Uterus (tissue), 3 donors: ENCODE measurements at regions not wholly inside any gene's neighbourhood (a gene's known extent, or its start where the extent isn't known, plus 50 kb on each side); places are given as distances from the start of the nearest gene placed in this dataset.
A peak's percentile ranks its signal among the peaks of the same experiment; 100 is the strongest.
"Not testable (repeated sequence)": the region's sequence is repeated elsewhere in the genome, so short reads cannot be mapped to it uniquely, and the experiment has no call there.

Source experiments
- DNase-seq, 2 donors: peaks; one replicate each; pipeline ENCODE4 v3.0.0-alpha.2; 2019 to 2020
- H3K27ac ChIP-seq, 2 donors: fragments of 200-600 bp; sonication (generic); 1 replicate in 1 of 2; 2 replicates in 1 of 2; pipeline ENCODE4 v1.5.1; 2016 to 2018
- H3K27me3 ChIP-seq, 2 donors: fragments of 200-600 bp; sonication (generic); one replicate each; pipeline ENCODE4 v1.5.1; 2018 to 2019; ENCODE audit warnings: control low read depth in 1 of 2
- H3K36me3 ChIP-seq, 2 donors: fragments of 200-600 bp; sonication (generic); one replicate each; pipeline ENCODE4 v1.5.1; 2019; ENCODE audit warnings: control low read depth in 1 of 2
- H3K4me1 ChIP-seq, 2 donors: fragments of 200-600 bp; sonication (generic); one replicate each; pipeline ENCODE4 v1.5.1; 2018 to 2019; ENCODE audit warnings: control low read depth in 1 of 2
- H3K4me3 ChIP-seq, 2 donors: fragments of 200-600 bp; sonication (generic); 1 replicate in 1 of 2; 2 replicates in 1 of 2; pipeline ENCODE4 v1.5.1; 2018 to 2019; ENCODE audit warnings: mild to moderate bottlenecking in 1 of 2
- H3K9me3 ChIP-seq, 2 donors: fragments of 200-600 bp; sonication (generic); one replicate each; pipeline ENCODE4 v1.5.1; 2019; ENCODE audit warnings: control low read depth in 1 of 2
- POLR2A ChIP-seq, 2 donors: fragments of 450-650 bp; IDR thresholded peaks; one replicate each; pipeline ENCODE4 v1.6.1; 2016; ENCODE audit warnings: antibody characterized with exemption in 2 of 2, mild to moderate bottlenecking in 1 of 2, moderate library complexity in 1 of 2
- intact Hi-C: fragments of 100-400 bp; cut with DNase I; formaldehyde crosslinking; loops from one replicate; pipeline ENCODE4 v1.15.1; 2023; ENCODE audit warnings: low total_unique reads
- TF ChIP-seq, protein P1 (sequence below), 4 experiments: fragments of 200-600 bp in 2 of 4; fragments of 450-650 bp in 2 of 4; sonication (generic) in 2 of 4; IDR thresholded peaks; one replicate each; pipeline ENCODE4 v1.5.1; 2016 to 2019; ENCODE audit warnings: antibody characterized with exemption in 4 of 4, mild to moderate bottlenecking in 2 of 4, moderate library complexity in 1 of 4
- donor health status: DM: yes; HTN: yes; CAD: no.

DNA sequence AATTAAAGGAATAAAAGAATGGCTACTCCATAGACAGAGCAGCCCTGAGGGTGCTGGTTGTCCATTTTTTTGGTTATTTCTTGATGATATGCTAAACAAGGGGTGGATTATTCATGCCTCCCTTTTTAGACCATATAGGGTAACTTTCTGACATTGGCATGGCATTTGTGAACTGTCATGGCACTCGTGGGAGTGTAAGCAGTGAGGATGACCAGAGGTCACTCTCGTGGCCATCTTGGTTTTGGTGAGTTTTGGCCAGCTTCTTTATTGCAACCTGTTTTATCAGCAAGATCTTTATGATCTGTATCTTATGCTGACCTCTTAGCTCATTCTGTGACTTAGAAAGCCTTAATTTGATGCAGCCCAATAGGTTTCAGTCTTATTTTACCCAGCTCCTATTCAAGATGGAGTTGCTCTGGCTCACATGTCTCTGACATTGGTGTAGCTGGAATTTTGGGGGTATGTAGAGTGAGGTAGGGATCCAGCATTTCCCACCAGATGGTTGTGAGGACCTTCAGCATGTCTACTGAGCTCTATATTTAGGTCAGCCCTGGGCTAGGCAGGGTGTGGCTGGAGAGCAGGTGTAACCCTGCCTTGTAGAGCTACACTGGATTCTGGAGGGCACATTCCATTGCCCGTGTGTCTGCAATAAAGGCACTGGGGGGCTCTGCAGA lies 103.5 kb upstream of the SLC38A2 start:
- H3K9me3 ChIP-seq = no peaks in the 10 kb centered on the region
- H3K36me3 ChIP-seq = no peaks in the 10 kb centered on the region
- peaks cover 5 to 9% of the 10 kb centered on the region in 2 donors for H3K4me1 ChIP-seq
- no peaks in the 10 kb centered on the region for H3K27me3 ChIP-seq
- H3K4me3 ChIP-seq = no peak overlapping the region
- DNase-seq = no peak
- H3K27ac ChIP-seq = no peak overlapping the region
- TF ChIP-seq POLR2A (IDR thresholded peaks at IDR 0.05) = no peak
- TF ChIP-seq, protein P1, sequence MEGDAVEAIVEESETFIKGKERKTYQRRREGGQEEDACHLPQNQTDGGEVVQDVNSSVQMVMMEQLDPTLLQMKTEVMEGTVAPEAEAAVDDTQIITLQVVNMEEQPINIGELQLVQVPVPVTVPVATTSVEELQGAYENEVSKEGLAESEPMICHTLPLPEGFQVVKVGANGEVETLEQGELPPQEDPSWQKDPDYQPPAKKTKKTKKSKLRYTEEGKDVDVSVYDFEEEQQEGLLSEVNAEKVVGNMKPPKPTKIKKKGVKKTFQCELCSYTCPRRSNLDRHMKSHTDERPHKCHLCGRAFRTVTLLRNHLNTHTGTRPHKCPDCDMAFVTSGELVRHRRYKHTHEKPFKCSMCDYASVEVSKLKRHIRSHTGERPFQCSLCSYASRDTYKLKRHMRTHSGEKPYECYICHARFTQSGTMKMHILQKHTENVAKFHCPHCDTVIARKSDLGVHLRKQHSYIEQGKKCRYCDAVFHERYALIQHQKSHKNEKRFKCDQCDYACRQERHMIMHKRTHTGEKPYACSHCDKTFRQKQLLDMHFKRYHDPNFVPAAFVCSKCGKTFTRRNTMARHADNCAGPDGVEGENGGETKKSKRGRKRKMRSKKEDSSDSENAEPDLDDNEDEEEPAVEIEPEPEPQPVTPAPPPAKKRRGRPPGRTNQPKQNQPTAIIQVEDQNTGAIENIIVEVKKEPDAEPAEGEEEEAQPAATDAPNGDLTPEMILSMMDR (IDR thresholded peaks at IDR 0.05) = no peak
- intact Hi-C loops = no loop called here

DNA sequence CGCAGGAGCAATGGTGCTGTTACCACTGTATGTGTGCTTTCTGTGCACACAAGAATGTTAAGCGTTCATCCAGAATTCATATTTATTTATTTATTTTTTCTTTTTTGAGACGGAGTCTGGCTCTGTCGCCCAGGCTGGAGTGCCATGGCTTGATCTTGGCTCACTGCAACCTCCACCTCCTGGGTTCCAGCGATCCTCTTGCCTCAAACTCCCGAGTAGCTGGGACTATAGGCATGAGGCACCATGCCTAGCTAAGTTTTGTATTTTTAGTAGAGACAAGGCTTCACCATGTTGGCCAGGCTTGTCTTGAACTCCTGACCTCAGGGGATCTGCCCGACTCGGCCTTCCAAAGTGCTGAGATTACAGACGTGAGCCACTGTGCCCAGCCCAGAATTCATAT lies 101.8 kb upstream of the SLC38A2 start:
- intact Hi-C loops = not testable (repeated sequence)

DNA sequence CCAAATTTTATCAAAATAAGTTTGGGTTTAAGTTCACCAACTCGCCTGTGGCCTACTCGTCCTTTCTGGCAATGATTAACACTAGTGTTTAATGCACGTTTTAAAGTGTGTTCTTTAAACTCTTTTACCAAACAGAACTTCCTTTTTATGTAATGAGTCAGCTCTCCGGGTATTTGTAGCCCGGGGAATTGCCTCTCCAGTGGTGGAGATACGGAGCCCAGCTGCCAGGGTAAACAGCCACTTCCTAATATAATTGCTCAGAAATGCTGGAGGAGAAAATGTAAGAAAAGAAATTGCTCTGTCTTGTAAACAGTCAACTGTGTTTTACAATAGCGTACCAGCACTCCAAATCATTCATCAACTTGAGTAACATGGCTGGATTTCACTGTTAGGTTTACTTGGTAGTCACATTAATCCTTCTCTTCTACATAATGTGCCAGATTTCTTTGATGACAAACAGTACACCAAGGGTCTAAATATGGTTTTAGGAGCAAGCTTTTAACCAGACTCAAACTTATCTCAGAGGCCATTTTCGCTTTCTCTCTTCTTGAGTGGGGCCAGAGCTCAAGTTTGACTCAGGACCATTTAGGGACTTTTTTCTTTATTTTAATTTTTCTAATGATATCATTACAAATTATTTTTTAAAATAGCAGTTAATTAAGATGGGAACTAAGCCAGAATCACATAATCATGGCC lies 101.2 kb upstream of the SLC38A2 start:
- no peaks in the 10 kb centered on the region for H3K27me3 ChIP-seq
- no peaks in the 10 kb centered on the region for H3K9me3 ChIP-seq
- no peaks in the 10 kb centered on the region for H3K36me3 ChIP-seq
- H3K27ac ChIP-seq = peak overlapping the region; percentile 78 to 94
- H3K4me3 ChIP-seq = no peak overlapping the region
- peaks cover 5 to 9% of the 10 kb centered on the region in 2 donors for H3K4me1 ChIP-seq
- intact Hi-C loops = no loop called here
- TF ChIP-seq, protein P1 (IDR thresholded peaks at IDR 0.05) = no peak
- peak in 1 of 2 donors; percentile 4 for TF ChIP-seq POLR2A (IDR thresholded peaks at IDR 0.05)
- peak; percentile 50 to 72 for DNase-seq

More for the DNA sequence above, 101.8 kb upstream of the SLC38A2 start:
- H3K36me3 ChIP-seq, H3K27me3 ChIP-seq, H3K4me3 ChIP-seq, DNase-seq, H3K4me1 ChIP-seq, H3K9me3 ChIP-seq: not testable (repeated sequence)
- peak overlapping the region; percentile 78 to 94 for H3K27ac ChIP-seq

DNA sequence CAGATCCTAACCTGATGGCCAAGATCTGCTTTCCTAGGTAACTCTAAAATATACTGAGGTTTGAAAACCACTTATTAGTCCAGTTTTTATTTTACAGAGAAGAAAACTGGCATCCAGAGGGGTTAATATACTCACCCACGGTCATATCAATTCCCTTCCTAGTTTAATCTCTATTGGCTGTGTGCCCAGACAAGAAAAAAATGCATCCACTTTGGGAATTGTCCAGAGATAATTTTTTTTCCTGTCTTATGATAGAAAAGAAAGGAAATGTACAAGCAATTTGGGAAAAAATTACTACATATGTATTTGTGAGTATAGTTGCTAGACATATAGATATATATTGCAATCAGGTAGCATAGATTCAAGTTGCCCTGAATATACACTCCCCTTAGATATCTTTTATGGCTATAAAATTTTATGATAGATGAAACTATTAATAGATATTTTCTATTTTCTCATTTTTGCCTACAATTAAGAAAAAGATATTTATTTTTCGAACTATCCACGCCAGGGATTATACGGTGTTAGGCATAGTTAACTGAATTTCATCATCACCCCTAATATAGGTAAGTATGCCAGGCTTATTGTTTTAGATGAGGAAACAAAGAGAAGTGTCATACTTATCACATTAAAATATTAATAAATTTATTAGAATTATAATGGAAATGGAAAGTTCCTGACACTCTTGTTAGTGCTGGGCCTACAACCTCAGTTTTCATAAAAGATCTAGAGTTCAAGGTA lies 100.5 kb upstream of the SLC38A2 start:
- Histone ChIP-seq H3K4me3 (no peak overlapping the region), H3K27ac (peak overlapping the region; percentile 78 to 94), H3K36me3 (no peaks in the 10 kb centered on the region), H3K4me1 (peaks cover 5 to 9% of the 10 kb centered on the region in 2 donors), H3K9me3 (no peaks in the 10 kb centered on the region), H3K27me3 (no peaks in the 10 kb centered on the region)
- intact Hi-C loops = no loop called here
- no peak for TF ChIP-seq POLR2A (IDR thresholded peaks at IDR 0.05)
- TF ChIP-seq, protein P1 (IDR thresholded peaks at IDR 0.05) = no peak
- DNase-seq = no peak

DNA sequence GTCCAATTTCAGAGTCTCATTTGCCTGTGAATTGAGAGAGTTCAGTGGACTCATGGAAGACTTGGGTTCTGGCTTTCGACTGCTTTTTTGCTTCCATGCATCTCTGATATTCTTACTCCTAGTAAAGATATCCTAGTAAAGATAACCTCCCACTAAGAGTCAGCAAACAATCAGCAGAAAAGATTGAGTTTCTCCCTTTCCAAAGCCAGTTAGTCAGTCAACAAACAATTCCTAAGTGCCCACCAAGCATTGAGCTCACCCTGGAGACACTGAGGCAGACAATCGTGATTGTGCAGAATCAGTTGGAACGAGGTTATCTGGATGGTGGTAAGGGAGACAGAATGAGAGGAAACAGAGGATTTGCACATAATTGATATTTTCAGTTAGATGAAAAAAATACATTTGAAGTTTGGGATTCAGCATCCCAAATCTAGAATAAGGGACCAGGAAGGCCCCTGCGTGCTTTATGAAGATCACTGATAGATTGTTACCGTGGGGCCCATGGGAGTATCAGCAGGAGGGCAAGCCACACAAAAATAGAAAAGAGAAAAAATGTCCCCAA lies 99.7 kb upstream of the SLC38A2 start:
- H3K36me3 ChIP-seq = no peaks in the 10 kb centered on the region
- H3K27me3 ChIP-seq = no peaks in the 10 kb centered on the region
- peaks cover 5 to 9% of the 10 kb centered on the region in 2 donors for H3K4me1 ChIP-seq
- no peak for DNase-seq
- no peak overlapping the region for H3K4me3 ChIP-seq
- H3K9me3 ChIP-seq = no peaks in the 10 kb centered on the region
- TF ChIP-seq, protein P1 (IDR thresholded peaks at IDR 0.05) = no peak
- no peak for TF ChIP-seq POLR2A (IDR thresholded peaks at IDR 0.05)
- intact Hi-C loops = no loop called here
- peak overlapping the region in 1 of 2 donors; percentile 94 for H3K27ac ChIP-seq
